ENCODE measurements at regions not wholly inside any gene's neighbourhood (a gene's known extent, or its start where the extent isn't known, plus 50 kb on each side); places are given as distances from the start of the nearest gene placed in this dataset.

GRCh38 chr10:121032460-121032859 is 181.3 kb downstream of the WDR11 start:
- H3K9me3 ChIP-seq (ENCODE audit: control insufficient read depth, low read length) = no peaks in the 10 kb centered on the region
- H3K27ac ChIP-seq (ENCODE audit: low read depth, low read length) = no peak overlapping the region
- 87 to 100% methylated on average over 2 to 3 of the region's 3 CpGs for WGBS, 2 experiments (ENCODE audit: insufficient coverage in 1 of 2, insufficient read length in 1 of 2)
- H3K27me3 ChIP-seq (ENCODE audit: control insufficient read depth, insufficient read depth, low read length, poor library complexity, severe bottlenecking) = no peaks in the 10 kb centered on the region
- no peak overlapping the region for H3K4me3 ChIP-seq (ENCODE audit: low read length)
- no peaks in the 10 kb centered on the region for H3K36me3 ChIP-seq (ENCODE audit: control insufficient read depth, insufficient read depth, low read length)
- Mint-ChIP-seq H3K36me3 (ENCODE audit: low read depth) (no peaks in the 10 kb centered on the region), H3K4me3 (no peak overlapping the region), H3K9me3 (peaks cover 6% of the 10 kb centered on the region), H3K27ac (no peak overlapping the region), H3K4me1 (peaks cover 22% of the 10 kb centered on the region), H3K27me3 (ENCODE audit: insufficient read depth) (peaks cover 11% of the 10 kb centered on the region)
- no peak overlapping the region for H3K9ac ChIP-seq (ENCODE audit: extremely low read depth, low read length, poor library complexity, severe bottlenecking)
- no peaks in the 10 kb centered on the region for H3K4me1 ChIP-seq (ENCODE audit: control insufficient read depth, insufficient read depth, low read length)
- no peak for DNase-seq
- TF ChIP-seq CTCF (conservative IDR thresholded peaks at IDR 0.05) = no peak

GRCh38 chr10:121033366-121033765 is 182.2 kb downstream of the WDR11 start:
- Mint-ChIP-seq H3K27ac (no peak overlapping the region), H3K4me3 (no peak overlapping the region), H3K36me3 (ENCODE audit: low read depth) (no peaks in the 10 kb centered on the region), H3K9me3 (peaks cover 6% of the 10 kb centered on the region), H3K4me1 (peaks cover 18% of the 10 kb centered on the region), H3K27me3 (ENCODE audit: insufficient read depth) (peaks cover 12% of the 10 kb centered on the region)
- Histone ChIP-seq H3K4me1 (ENCODE audit: control insufficient read depth, insufficient read depth, low read length) (no peaks in the 10 kb centered on the region), H3K36me3 (ENCODE audit: control insufficient read depth, insufficient read depth, low read length) (no peaks in the 10 kb centered on the region), H3K9me3 (ENCODE audit: control insufficient read depth, low read length) (no peaks in the 10 kb centered on the region), H3K9ac (ENCODE audit: extremely low read depth, low read length, poor library complexity, severe bottlenecking) (no peak overlapping the region), H3K27me3 (ENCODE audit: control insufficient read depth, insufficient read depth, low read length, poor library complexity, severe bottlenecking) (no peaks in the 10 kb centered on the region), H3K4me3 (ENCODE audit: low read length) (no peak overlapping the region), H3K27ac (ENCODE audit: low read depth, low read length) (no peak overlapping the region)
- 92 to 93% methylated on average over 3 of the region's 3 CpGs for WGBS, 2 experiments (ENCODE audit: insufficient coverage in 1 of 2, insufficient read length in 1 of 2)
- no peak for TF ChIP-seq CTCF (conservative IDR thresholded peaks at IDR 0.05)
- DNase-seq = no peak

GRCh38 chr10:121036431-121036830 is 185.3 kb downstream of the WDR11 start:
- no peak for TF ChIP-seq CTCF (conservative IDR thresholded peaks at IDR 0.05)
- Histone ChIP-seq H3K9me3 (ENCODE audit: control insufficient read depth, low read length) (no peaks in the 10 kb centered on the region), H3K27me3 (ENCODE audit: control insufficient read depth, insufficient read depth, low read length, poor library complexity, severe bottlenecking) (no peaks in the 10 kb centered on the region), H3K4me1 (ENCODE audit: control insufficient read depth, insufficient read depth, low read length) (no peaks in the 10 kb centered on the region), H3K36me3 (ENCODE audit: control insufficient read depth, insufficient read depth, low read length) (no peaks in the 10 kb centered on the region), H3K4me3 (ENCODE audit: low read length) (no peak overlapping the region), H3K9ac (ENCODE audit: extremely low read depth, low read length, poor library complexity, severe bottlenecking) (no peak overlapping the region), H3K27ac (ENCODE audit: low read depth, low read length) (no peak overlapping the region)
- Mint-ChIP-seq H3K36me3 (ENCODE audit: low read depth) (no peaks in the 10 kb centered on the region), H3K4me3 (no peak overlapping the region), H3K9me3 (peaks cover 6% of the 10 kb centered on the region), H3K4me1 (peaks cover 18% of the 10 kb centered on the region), H3K27ac (no peak overlapping the region), H3K27me3 (ENCODE audit: insufficient read depth) (peaks cover 19% of the 10 kb centered on the region)
- 64 to 70% methylated on average over 2 to 4 of the region's 4 CpGs for WGBS, 2 experiments (ENCODE audit: insufficient coverage in 1 of 2, insufficient read length in 1 of 2)
- peak; percentile 61 for DNase-seq
